HK-2 (cell line): ENCODE measurements at regions not wholly inside any gene's neighbourhood (a gene's known extent, or its start where the extent isn't known, plus 50 kb on each side); places are given as distances from the start of the nearest gene placed in this dataset.
"Not testable (repeated sequence)": the region's sequence is repeated elsewhere in the genome, so short reads cannot be mapped to it uniquely, and the experiment has no call there.

ENCODE experiments used
- DNase-seq: peaks from one replicate; pipeline ENCODE4 v3.0.0-alpha.2; 2018; ENCODE audit not compliant: unreplicated experiment

GRCh38 chr2:200173691-200174090 is 132.8 kb upstream of the SPATS2L start:
- no peak for DNase-seq

GRCh38 chr2:200174433-200175216 is 131.9 kb upstream of the SPATS2L start:
- DNase-seq = no peak

- no peak for DNase-seq
Measured at GRCh38 chr2:200177971-200178911, 128.3 kb upstream of the SPATS2L start.

GRCh38 chr2:200179151-200179550 is 127.3 kb upstream of the SPATS2L start:
- DNase-seq = no peak

GRCh38 chr2:200180943-200181342 is 125.5 kb upstream of the SPATS2L start:
- no peak for DNase-seq

- DNase-seq = no peak
Measured at GRCh38 chr2:200181755-200182154, 124.7 kb upstream of the SPATS2L start.

- no peak for DNase-seq
Measured at GRCh38 chr2:200184748-200185627, 121.5 kb upstream of the SPATS2L start.

GRCh38 chr2:200185628-200186000 is 120.9 kb upstream of the SPATS2L start:
- DNase-seq = no peak

- DNase-seq = no peak
Measured at GRCh38 chr2:200186002-200186401, 120.5 kb upstream of the SPATS2L start.

- DNase-seq = no peak
Measured at GRCh38 chr2:200188876-200189275, 117.6 kb upstream of the SPATS2L start.

GRCh38 chr2:200189964-200190363 is 116.5 kb upstream of the SPATS2L start:
- no peak for DNase-seq

- no peak for DNase-seq
Measured at GRCh38 chr2:200193331-200193730, 113.2 kb upstream of the SPATS2L start.

- no peak for DNase-seq
Measured at GRCh38 chr2:200193791-200194190, 112.7 kb upstream of the SPATS2L start.

- DNase-seq = no peak
Measured at GRCh38 chr2:200194746-200195145, 111.7 kb upstream of the SPATS2L start.

- no peak for DNase-seq
Measured at GRCh38 chr2:200199005-200199404, 107.5 kb upstream of the SPATS2L start.

GRCh38 chr2:200199576-200200263 is 106.8 kb upstream of the SPATS2L start:
- DNase-seq = peak; percentile 2

GRCh38 chr2:200201839-200202238 is 104.7 kb upstream of the SPATS2L start:
- not testable (repeated sequence) for DNase-seq

GRCh38 chr2:200203381-200203827 is 103.1 kb upstream of the SPATS2L start:
- no peak for DNase-seq

GRCh38 chr2:200208041-200208440 is 98.5 kb upstream of the SPATS2L start:
- DNase-seq = no peak

GRCh38 chr2:200209030-200209429 is 97.5 kb upstream of the SPATS2L start:
- no peak for DNase-seq

GRCh38 chr2:200211643-200212042 is 94.8 kb upstream of the SPATS2L start:
- DNase-seq = no peak
